Loucy (cell line): ENCODE measurements at regions not wholly inside any gene's neighbourhood (a gene's known extent, or its start where the extent isn't known, plus 50 kb on each side); places are given as distances from the start of the nearest gene placed in this dataset.
"Not testable (repeated sequence)": the region's sequence is repeated elsewhere in the genome, so short reads cannot be mapped to it uniquely, and the experiment has no call there.

Experiments used
- H2AFZ ChIP-seq: fragments of 200-600 bp; sonication (generic); 2 replicates; pipeline ENCODE4 v1.6.0; 2016; ENCODE audit warnings: antibody characterized with exemption, mild to moderate bottlenecking, low read length, moderate library complexity
- H3F3A ChIP-seq: fragments of 200-600 bp; 2 replicates; pipeline ENCODE4 v1.6.0; 2016; ENCODE audit warnings: antibody characterized with exemption, low read depth, mild to moderate bottlenecking
- H3K27me3 ChIP-seq: fragments of 200-600 bp; sonication (generic); 2 replicates; pipeline ENCODE4 v1.6.1; 2014; ENCODE audit warnings: low read length, mild to moderate bottlenecking; ENCODE audit not compliant: insufficient read depth, poor library complexity, severe bottlenecking
- H3K36me3 ChIP-seq: fragments of 200-600 bp; sonication (generic); 2 replicates; pipeline ENCODE4 v1.6.1; 2016; ENCODE audit warnings: low read length; ENCODE audit not compliant: insufficient read depth
- H3K4me1 ChIP-seq: fragments of 200-600 bp; sonication (generic); 2 replicates; pipeline ENCODE4 v1.5.1; 2014; ENCODE audit warnings: low read length, mild to moderate bottlenecking; ENCODE audit not compliant: insufficient read depth, poor library complexity, severe bottlenecking
- H3K4me2 ChIP-seq: fragments of 200-600 bp; sonication (generic); 2 replicates; pipeline ENCODE4 v1.6.0; 2014; ENCODE audit warnings: antibody characterized with exemption, low read length, low read depth, mild to moderate bottlenecking; ENCODE audit not compliant: poor library complexity, severe bottlenecking
- H3K4me3 ChIP-seq: fragments of 200-600 bp; sonication (generic); 2 replicates; pipeline ENCODE4 v1.5.1; 2014; ENCODE audit warnings: low read length, mild to moderate bottlenecking, mixed read lengths; ENCODE audit not compliant: poor library complexity, severe bottlenecking
- H3K79me2 ChIP-seq: fragments of 200-600 bp; sonication (generic); 2 replicates; pipeline ENCODE4 v1.6.1; 2014; ENCODE audit warnings: low read length; ENCODE audit not compliant: insufficient read depth
- H3K9ac ChIP-seq: fragments of 200-600 bp; sonication (generic); 2 replicates; pipeline ENCODE4 v1.6.0; 2014; ENCODE audit warnings: mild to moderate bottlenecking, low read depth, low read length, moderate library complexity; ENCODE audit not compliant: poor library complexity, severe bottlenecking
- H3K9me2 ChIP-seq: fragments of 200-600 bp; sonication (generic); replicated peaks from 2 replicates; pipeline ENCODE4 v1.6.1; 2016; ENCODE audit warnings: low read depth, low read length, mixed read lengths
- H3K9me3 ChIP-seq: fragments of 200-600 bp; sonication (generic); 2 replicates; pipeline ENCODE4 v1.6.1; 2014; ENCODE audit warnings: mild to moderate bottlenecking, antibody characterized with exemption, low read length, low read depth; ENCODE audit not compliant: insufficient read depth
- H4K20me1 ChIP-seq: fragments of 200-600 bp; sonication (generic); 2 replicates; pipeline ENCODE4 v1.6.0; 2014; ENCODE audit warnings: antibody characterized with exemption, low read length, mild to moderate bottlenecking; ENCODE audit not compliant: insufficient read depth, poor library complexity, severe bottlenecking
- EZH2phosphoT487 ChIP-seq: fragments of 200-600 bp; IDR thresholded peaks from 2 replicates; pipeline ENCODE4 v1.6.1; 2018; ENCODE audit warnings: antibody characterized with exemption, mild to moderate bottlenecking, moderate library complexity, borderline replicate concordance
- TF ChIP-seq, protein P1 (sequence below): fragments of 200-600 bp; sonication (generic); conservative IDR thresholded peaks from 2 replicates; pipeline ENCODE4 v1.5.1; 2014; ENCODE audit warnings: mild to moderate bottlenecking, antibody characterized with exemption, low read length

DNA sequence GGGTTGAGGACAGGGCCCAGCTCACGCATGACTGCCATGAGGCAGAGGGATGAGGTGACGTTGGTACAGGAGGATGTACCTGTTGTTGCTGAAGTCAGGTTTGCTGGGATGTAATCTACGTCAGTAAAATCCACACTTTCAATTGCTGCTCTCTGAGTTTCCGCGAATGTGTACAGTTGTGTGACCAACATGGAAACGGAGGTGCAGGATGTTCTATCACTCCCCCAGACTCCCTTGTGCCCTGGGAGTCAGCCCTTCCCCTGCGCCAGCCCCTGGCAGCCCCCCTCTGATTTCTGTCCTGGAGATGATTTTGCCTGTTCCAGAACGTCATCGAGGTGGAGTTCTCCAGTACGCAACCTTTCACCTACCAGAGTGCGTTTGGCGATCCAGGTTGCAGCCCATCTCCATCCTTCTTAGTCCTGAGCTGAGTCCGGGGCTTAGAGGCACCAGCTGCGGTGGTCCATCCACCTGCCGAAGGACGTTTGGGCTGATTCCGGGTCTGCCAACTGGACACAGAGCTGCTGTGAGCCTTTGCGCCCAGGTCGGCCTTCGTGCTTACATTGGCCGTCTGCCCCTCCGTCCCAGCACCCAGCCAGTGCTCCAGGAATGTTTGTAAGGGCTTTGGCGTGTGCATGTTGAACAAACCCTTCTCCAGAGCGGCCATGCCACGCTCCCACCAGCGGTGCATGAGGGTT, 213.5 kb upstream of the ZNF469 start:
- H3K9me3 ChIP-seq, H3K79me2 ChIP-seq, H4K20me1 ChIP-seq, H3K9ac ChIP-seq, H3F3A ChIP-seq, H3K9me2 ChIP-seq, H3K4me3 ChIP-seq, H3K4me2 ChIP-seq, H3K27me3 ChIP-seq, H3K36me3 ChIP-seq, H2AFZ ChIP-seq, H3K4me1 ChIP-seq: not testable (repeated sequence)

DNA sequence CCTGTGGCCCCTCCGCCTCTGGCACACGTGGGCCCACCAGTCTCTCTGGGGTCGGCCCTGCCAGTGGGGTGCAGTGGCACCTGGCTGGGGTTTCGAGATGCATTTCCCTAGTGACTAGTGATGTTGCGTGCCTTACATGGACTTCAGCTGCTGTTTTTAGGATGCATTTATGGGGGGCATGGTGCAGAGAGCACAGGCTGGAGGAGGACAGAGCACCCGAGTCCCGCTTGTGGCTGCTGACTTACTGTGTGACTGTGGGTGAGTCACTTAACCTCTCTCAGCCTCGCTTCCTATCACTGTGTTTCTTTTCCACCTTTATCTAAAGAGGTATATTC, 213.0 kb upstream of the ZNF469 start:
- not testable (repeated sequence) for H3K9me3 ChIP-seq, H3K9ac ChIP-seq, H2AFZ ChIP-seq, H3K4me1 ChIP-seq, H3K27me3 ChIP-seq, H3F3A ChIP-seq, H3K4me3 ChIP-seq, H3K36me3 ChIP-seq, H4K20me1 ChIP-seq, H3K9me2 ChIP-seq, H3K4me2 ChIP-seq, H3K79me2 ChIP-seq

DNA sequence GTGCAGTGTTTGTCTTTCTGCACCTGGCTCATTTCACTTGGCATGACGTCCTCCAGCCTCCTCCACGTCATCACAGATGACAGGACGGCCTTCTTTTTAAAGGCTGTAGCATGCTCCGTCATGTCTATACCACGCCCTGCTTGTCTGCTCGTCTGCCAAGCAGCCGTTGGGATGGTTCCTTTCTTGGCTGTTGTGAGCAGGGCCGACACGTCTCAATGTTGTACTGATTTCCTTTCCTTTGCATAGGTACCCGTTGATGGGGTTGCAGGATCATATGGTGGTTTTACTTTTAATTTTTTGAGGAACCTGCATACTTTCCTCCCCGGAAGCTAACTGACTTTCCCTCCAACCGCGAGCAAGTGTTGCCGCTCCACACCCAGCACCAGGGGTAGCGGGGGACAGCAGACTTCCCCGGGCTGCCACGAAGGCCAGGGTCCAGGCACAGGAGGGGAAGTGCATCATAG, 212.2 kb upstream of the ZNF469 start:
- no peak overlapping the region for H3K9ac ChIP-seq
- H3K4me1 ChIP-seq, result no peaks in the 10 kb centered on the region
- no peak overlapping the region for H3K4me3 ChIP-seq
- TF ChIP-seq, protein P1, sequence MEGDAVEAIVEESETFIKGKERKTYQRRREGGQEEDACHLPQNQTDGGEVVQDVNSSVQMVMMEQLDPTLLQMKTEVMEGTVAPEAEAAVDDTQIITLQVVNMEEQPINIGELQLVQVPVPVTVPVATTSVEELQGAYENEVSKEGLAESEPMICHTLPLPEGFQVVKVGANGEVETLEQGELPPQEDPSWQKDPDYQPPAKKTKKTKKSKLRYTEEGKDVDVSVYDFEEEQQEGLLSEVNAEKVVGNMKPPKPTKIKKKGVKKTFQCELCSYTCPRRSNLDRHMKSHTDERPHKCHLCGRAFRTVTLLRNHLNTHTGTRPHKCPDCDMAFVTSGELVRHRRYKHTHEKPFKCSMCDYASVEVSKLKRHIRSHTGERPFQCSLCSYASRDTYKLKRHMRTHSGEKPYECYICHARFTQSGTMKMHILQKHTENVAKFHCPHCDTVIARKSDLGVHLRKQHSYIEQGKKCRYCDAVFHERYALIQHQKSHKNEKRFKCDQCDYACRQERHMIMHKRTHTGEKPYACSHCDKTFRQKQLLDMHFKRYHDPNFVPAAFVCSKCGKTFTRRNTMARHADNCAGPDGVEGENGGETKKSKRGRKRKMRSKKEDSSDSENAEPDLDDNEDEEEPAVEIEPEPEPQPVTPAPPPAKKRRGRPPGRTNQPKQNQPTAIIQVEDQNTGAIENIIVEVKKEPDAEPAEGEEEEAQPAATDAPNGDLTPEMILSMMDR, result no peak
- TF ChIP-seq EZH2phosphoT487, result no peak
- no peaks in the 10 kb centered on the region for H3K9me2 ChIP-seq
- no peak overlapping the region for H3K4me2 ChIP-seq
- no peaks in the 10 kb centered on the region for H3K27me3 ChIP-seq
- H4K20me1 ChIP-seq, result no peaks in the 10 kb centered on the region
- no peaks in the 10 kb centered on the region for H3K36me3 ChIP-seq
- H3K9me3 ChIP-seq, result no peaks in the 10 kb centered on the region
- H2AFZ ChIP-seq, result no peak overlapping the region
- H3F3A ChIP-seq, result no peaks in the 10 kb centered on the region
- no peaks in the 10 kb centered on the region for H3K79me2 ChIP-seq

DNA sequence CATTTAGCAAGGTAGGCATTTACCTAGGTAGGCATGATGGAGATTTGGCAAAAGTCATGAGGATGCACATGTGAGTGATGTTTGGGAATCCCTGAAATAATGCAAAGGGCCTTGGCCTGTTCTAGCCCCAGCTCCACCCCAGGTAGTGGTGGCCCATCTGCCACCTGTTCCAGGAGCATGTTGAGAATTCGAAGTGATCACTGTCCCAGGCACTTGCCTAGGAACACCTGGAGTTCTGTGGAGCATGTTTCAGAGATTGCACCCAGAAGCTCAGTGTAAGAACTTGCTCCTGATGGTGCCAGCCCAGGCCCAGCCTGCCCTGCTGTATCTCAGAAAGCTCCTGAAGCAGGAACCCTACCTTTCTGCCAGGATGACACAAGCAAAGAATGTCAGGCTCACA, 211.6 kb upstream of the ZNF469 start:
- not testable (repeated sequence) for H2AFZ ChIP-seq, H3K9me3 ChIP-seq, H3K4me1 ChIP-seq, H3K27me3 ChIP-seq, H3F3A ChIP-seq, H3K4me2 ChIP-seq, H3K36me3 ChIP-seq, H3K9ac ChIP-seq, H3K9me2 ChIP-seq, H4K20me1 ChIP-seq, H3K4me3 ChIP-seq, H3K79me2 ChIP-seq

DNA sequence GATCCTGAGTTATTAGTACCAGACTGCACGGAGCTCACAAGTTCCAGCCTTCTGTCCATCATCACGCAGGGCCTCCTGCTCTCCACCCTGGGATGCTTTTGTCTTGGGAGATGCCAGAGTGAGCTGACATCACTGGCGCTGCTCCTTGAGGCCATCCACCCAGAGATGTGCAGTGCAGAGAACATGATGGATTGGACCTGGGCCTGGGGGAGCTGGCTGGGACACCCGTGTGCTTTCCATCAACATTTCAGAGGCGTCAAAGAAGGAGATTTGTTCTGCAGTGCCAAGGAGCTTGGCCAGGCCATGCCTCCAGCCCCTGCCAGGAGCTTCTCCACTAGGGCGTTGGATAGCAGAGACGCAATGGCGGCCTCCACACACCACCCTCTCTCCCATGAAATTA, 206.6 kb upstream of the ZNF469 start:
- H3K4me3 ChIP-seq, H3K36me3 ChIP-seq: not testable (repeated sequence)

DNA sequence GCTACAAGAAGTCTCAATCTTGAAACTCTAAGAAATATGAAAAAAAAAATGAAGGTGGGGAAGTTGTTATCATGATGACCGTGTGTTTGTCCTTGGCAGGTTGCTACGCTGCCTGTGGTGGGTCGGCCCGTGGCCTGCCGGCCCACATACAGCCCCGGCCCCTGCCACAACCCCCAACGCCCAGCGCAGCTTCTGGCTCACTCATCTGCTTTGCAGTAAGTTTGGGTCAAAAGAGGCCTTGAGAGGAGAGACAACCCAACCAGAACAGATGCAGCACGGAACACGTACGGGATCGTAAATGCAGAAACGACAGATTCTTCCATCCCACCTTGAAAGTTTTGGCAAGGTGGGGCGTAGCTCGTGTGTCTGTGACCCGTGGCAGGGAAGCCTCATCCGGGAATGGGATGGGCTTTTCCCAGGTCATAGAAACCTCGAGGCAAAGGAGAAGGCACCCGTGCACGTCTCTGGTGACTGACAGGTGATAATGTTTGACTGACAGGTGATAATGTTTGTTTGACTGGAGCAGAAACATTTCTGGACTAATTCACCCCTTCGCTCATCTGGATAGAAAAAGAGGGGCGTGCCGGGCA, 206.1 kb upstream of the ZNF469 start:
- H3K4me3 ChIP-seq, H3K9me2 ChIP-seq, H3K9me3 ChIP-seq, H3K9ac ChIP-seq, H3K36me3 ChIP-seq, H3K79me2 ChIP-seq, H3K4me1 ChIP-seq, H3F3A ChIP-seq, H3K4me2 ChIP-seq, H2AFZ ChIP-seq, H4K20me1 ChIP-seq, H3K27me3 ChIP-seq: not testable (repeated sequence)

More for the DNA sequence above, 206.6 kb upstream of the ZNF469 start:
- not testable (repeated sequence) for H3K9ac ChIP-seq, H3K9me3 ChIP-seq, H3K27me3 ChIP-seq, H3F3A ChIP-seq, H3K4me2 ChIP-seq, H4K20me1 ChIP-seq, H3K9me2 ChIP-seq, H3K79me2 ChIP-seq, H2AFZ ChIP-seq, H3K4me1 ChIP-seq

DNA sequence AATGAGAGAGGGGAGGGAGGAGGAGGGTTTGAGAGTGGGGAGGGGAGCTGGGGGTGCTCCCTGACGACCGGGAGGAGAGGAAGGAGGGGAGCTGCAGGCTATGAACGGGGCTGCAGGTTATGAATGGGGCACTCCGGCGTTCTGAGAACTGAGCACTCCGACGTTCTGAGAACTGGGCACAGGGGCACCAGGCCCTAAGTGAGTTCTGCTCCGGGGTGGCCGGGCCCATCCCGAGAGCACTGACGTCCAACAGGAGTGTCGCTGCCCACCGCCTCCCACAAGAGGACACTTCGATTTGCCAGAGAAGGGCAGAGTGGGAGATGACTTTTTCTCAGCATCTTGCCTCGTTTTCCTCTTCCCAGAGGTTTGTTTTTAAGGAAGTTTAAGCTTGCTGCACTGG, 204.5 kb upstream of the ZNF469 start:
- not testable (repeated sequence) for H4K20me1 ChIP-seq, H3K4me1 ChIP-seq, H3K27me3 ChIP-seq, H3K79me2 ChIP-seq, H3K4me2 ChIP-seq, H3K9me2 ChIP-seq, H2AFZ ChIP-seq, H3K4me3 ChIP-seq, H3F3A ChIP-seq, H3K9ac ChIP-seq, H3K9me3 ChIP-seq, H3K36me3 ChIP-seq
